Caco-2 (cell line): ENCODE measurements at regions not wholly inside any gene's neighbourhood (a gene's known extent, or its start where the extent isn't known, plus 50 kb on each side); places are given as distances from the start of the nearest gene placed in this dataset.

Source experiments
- BruUV-seq: library from RNA; stranded (reverse); fragments of 400-500 nt; replicated peaks from 2 replicates; lab custom pipeline; 2021; lab: Mats Ljungman, UMichigan
- CTCF ChIA-PET: fragments of 300-600 bp; sonication (Branson Sonifier 250); formaldehyde crosslinking; loops from one replicate; lab custom pipeline; 2022; ENCODE audit warnings: antibody characterized with exemption; lab: Charles Lee
- POLR2A ChIA-PET: fragments of 300-600 bp; sonication (Branson Sonifier 250); formaldehyde crosslinking; loops from one replicate; lab custom pipeline; 2022; ENCODE audit warnings: antibody characterized with exemption; lab: Charles Lee
- DNase-seq, 2 experiments: peaks; one replicate each; pipeline versions ENCODE4 v3.0.0 to v3.0.0-alpha.2; 2020 to 2022
- H3K27me3 ChIP-seq: replicated peaks from 2 replicates; pipeline ENCODE4 v1.6.0; 2011; ENCODE audit warnings: low read length; ENCODE audit not compliant: control insufficient read depth, insufficient read depth
- H3K36me3 ChIP-seq: 2 replicates; pipeline ENCODE4 v1.5.1; 2011; ENCODE audit warnings: low read length; ENCODE audit not compliant: control insufficient read depth, insufficient read depth
- H3K4me1 ChIP-seq: fragments of 250-450 bp; sonication (Bioruptor Pico); 2 replicates; pipeline ENCODE4 v1.5.1; 2020; ENCODE audit warnings: mild to moderate bottlenecking
- H3K4me3 ChIP-seq: 2 replicates; pipeline ENCODE4 v1.5.1; 2011; ENCODE audit warnings: low read depth, mild to moderate bottlenecking, control low read depth, low read length
- H3K9me3 ChIP-seq: fragments of 250-450 bp; sonication (Bioruptor Pico); 2 replicates; pipeline ENCODE4 v1.5.1; 2020; ENCODE audit warnings: mild to moderate bottlenecking, moderate library complexity
- H3K27ac Mint-ChIP-seq: one replicate; pipeline ENCODE4 v1.8.0; 2022; ENCODE audit warnings: mixed read lengths; ENCODE audit not compliant: unreplicated experiment
- H3K27me3 Mint-ChIP-seq: one replicate; pipeline ENCODE4 v1.8.0; 2022; ENCODE audit warnings: mixed read lengths; ENCODE audit not compliant: insufficient read depth, unreplicated experiment
- H3K36me3 Mint-ChIP-seq: one replicate; pipeline ENCODE4 v1.8.0; 2022; ENCODE audit warnings: mild to moderate bottlenecking, mixed read lengths; ENCODE audit not compliant: insufficient read depth, unreplicated experiment
- H3K4me1 Mint-ChIP-seq: one replicate; pipeline ENCODE4 v1.8.0; 2022; ENCODE audit warnings: low read depth, mixed read lengths; ENCODE audit not compliant: unreplicated experiment
- H3K4me3 Mint-ChIP-seq: one replicate; pipeline ENCODE4 v1.8.0; 2022; ENCODE audit warnings: mild to moderate bottlenecking, moderate library complexity, mixed read lengths; ENCODE audit not compliant: unreplicated experiment
- H3K9me3 Mint-ChIP-seq: one replicate; pipeline ENCODE4 v1.8.0; 2022; ENCODE audit warnings: mixed read lengths; ENCODE audit not compliant: unreplicated experiment
- CTCF ChIP-seq, 2 experiments: fragments of 200-600 bp in 1 of 2; IDR thresholded peaks; 1 replicate in 1 of 2; 2 replicates in 1 of 2; pipeline versions ENCODE4 v1.5.1 to v1.8.0; 2011 to 2022; ENCODE audit warnings: antibody characterized with exemption in 1 of 2, control low read depth in 1 of 2, inconsistent platforms in 1 of 2, low read depth in 1 of 2, low read length in 1 of 2, mild to moderate bottlenecking in 1 of 2, moderate library complexity in 1 of 2; ENCODE audit not compliant: insufficient read depth in 1 of 2, severe bottlenecking in 1 of 2, unreplicated experiment in 1 of 2
- intact Hi-C: fragments of 100-400 bp; cut with micrococcal nuclease; formaldehyde crosslinking; loops from one replicate; pipeline ENCODE4 v1.10.0; 2022; ENCODE audit not compliant: unreplicated experiment

DNA sequence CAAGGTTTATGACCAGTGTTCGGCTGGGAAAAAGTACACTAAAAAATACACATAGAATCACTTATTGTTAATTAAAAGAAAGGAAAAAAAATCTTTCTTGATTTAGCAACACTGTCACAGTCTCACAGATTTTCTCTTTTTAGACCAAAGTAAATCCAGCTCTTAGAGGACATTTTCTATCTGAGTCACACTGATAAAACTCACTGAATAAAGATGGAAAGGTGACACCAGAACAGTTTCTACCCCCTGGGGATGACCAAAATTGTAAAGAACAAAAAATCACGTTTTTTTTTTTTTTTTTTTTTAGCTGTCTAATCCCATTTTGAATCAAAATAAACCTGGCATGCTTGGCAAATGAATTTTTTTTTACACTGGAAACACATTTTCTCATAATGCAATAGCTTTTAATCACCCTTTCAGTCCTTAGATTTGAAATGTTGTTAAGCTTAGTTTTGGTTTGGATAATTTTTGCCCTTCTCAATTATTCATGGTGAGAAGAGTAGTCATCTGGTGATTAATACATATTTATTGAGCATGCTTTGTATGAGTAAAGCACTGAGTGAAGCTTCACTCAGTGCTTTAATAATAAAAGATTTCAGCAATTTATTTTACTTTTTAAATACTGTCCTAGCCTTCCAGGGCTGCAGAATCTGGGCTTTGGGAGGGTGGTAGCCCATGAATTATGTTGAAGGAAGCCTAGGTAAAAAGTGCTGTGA lies 886.3 kb downstream of the SLC4A3 start:
- TF ChIP-seq CTCF (IDR thresholded peaks at IDR 0.05; ENCODE audit: insufficient read depth in 1 of 2, low read depth in 1 of 2, low read length in 1 of 2, severe bottlenecking in 1 of 2, unreplicated experiment in 1 of 2), result no peak
- no peak overlapping the region for H3K4me3 Mint-ChIP-seq
- no peaks in the 10 kb centered on the region for H3K27me3 ChIP-seq
- no peaks in the 10 kb centered on the region for H3K9me3 Mint-ChIP-seq
- no peaks in the 10 kb centered on the region for H3K9me3 ChIP-seq
- no peaks in the 10 kb centered on the region for H3K4me1 Mint-ChIP-seq
- no peaks in the 10 kb centered on the region for H3K36me3 Mint-ChIP-seq
- no peaks in the 10 kb centered on the region for H3K36me3 ChIP-seq
- no TSS peak for BruUV-seq
- CTCF ChIA-PET, result no interaction called here
- intact Hi-C loops, result no loop called here
- POLR2A ChIA-PET, result no interaction called here
- H3K27ac Mint-ChIP-seq, result no peak overlapping the region
- no peak overlapping the region for H3K4me3 ChIP-seq
- no peaks in the 10 kb centered on the region for H3K4me1 ChIP-seq
- H3K27me3 Mint-ChIP-seq, result peaks cover 9% of the 10 kb centered on the region
- no peak for DNase-seq

DNA sequence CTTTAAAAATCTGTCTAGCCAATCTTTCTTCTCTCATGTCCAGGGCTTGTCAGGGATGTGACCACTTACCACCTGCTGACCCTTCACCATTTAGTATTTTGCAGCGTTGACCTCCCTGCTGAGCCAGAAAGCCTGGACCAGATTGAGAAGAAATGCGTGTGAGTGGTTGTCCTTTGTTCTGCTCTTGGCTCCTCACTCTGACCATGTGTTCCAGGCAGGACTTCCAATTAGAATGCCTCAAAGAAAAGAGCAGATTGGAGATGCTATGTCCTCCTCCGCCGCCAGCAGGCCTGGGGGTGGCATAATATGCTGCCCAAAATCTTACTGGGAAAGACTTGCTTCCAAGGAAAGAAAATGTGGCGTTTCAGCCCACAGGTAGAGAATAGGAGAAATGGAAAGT lies 894.1 kb downstream of the SLC4A3 start:
- POLR2A ChIA-PET, result no interaction called here
- Histone ChIP-seq H3K9me3 (no peaks in the 10 kb centered on the region), H3K36me3 (no peaks in the 10 kb centered on the region), H3K4me3 (no peak overlapping the region), H3K4me1 (no peaks in the 10 kb centered on the region), H3K27me3 (no peaks in the 10 kb centered on the region)
- Mint-ChIP-seq H3K4me1 (no peaks in the 10 kb centered on the region), H3K36me3 (no peaks in the 10 kb centered on the region), H3K27me3 (peaks cover 15% of the 10 kb centered on the region), H3K9me3 (no peaks in the 10 kb centered on the region), H3K4me3 (no peak overlapping the region), H3K27ac (no peak overlapping the region)
- intact Hi-C loops, result no loop called here
- CTCF ChIA-PET, result no interaction called here
- BruUV-seq, result no TSS peak
- TF ChIP-seq CTCF (IDR thresholded peaks at IDR 0.05; ENCODE audit: insufficient read depth in 1 of 2, low read depth in 1 of 2, low read length in 1 of 2, severe bottlenecking in 1 of 2, unreplicated experiment in 1 of 2), result no peak
- DNase-seq, result no peak

GRCh38 chr2:220528180-220528675 lies 900.8 kb downstream of the SLC4A3 start:
- Histone ChIP-seq H3K36me3 (no peaks in the 10 kb centered on the region), H3K4me1 (no peaks in the 10 kb centered on the region), H3K9me3 (no peaks in the 10 kb centered on the region; the same call in 1 of the 2 replicates), H3K4me3 (no peak overlapping the region), H3K27me3 (no peaks in the 10 kb centered on the region)
- TF ChIP-seq CTCF (IDR thresholded peaks at IDR 0.05; ENCODE audit: insufficient read depth in 1 of 2, low read depth in 1 of 2, low read length in 1 of 2, severe bottlenecking in 1 of 2, unreplicated experiment in 1 of 2), result no peak
- H3K36me3 Mint-ChIP-seq, result no peaks in the 10 kb centered on the region
- no TSS peak for BruUV-seq
- POLR2A ChIA-PET, result no interaction called here
- CTCF ChIA-PET, result no interaction called here
- no peak for DNase-seq
- H3K9me3 Mint-ChIP-seq, result peaks cover 15% of the 10 kb centered on the region
- H3K27ac Mint-ChIP-seq, result no peak overlapping the region
- no peak overlapping the region for H3K4me3 Mint-ChIP-seq
- intact Hi-C loops, result no loop called here
- no peaks in the 10 kb centered on the region for H3K4me1 Mint-ChIP-seq
- H3K27me3 Mint-ChIP-seq, result no peaks in the 10 kb centered on the region
